IPS-11a (cell line): ENCODE measurements at regions not wholly inside any gene's neighbourhood (a gene's known extent, or its start where the extent isn't known, plus 50 kb on each side); places are given as distances from the start of the nearest gene placed in this dataset.

ENCODE experiments used
- H3K4me3 ChIP-seq: one replicate; pipeline ENCODE4 v1.5.1; 2013; ENCODE audit warnings: low read depth, low read length, control low read depth

GRCh38 chr6:102562713-102563112 is 1169.2 kb downstream of the GRIK2 start:
- H3K4me3 ChIP-seq = no peak overlapping the region

GRCh38 chr6:102553214-102553613 is 1159.7 kb downstream of the GRIK2 start:
- no peak overlapping the region for H3K4me3 ChIP-seq

GRCh38 chr6:102549221-102549874 is 1155.8 kb downstream of the GRIK2 start:
- no peak overlapping the region for H3K4me3 ChIP-seq

- H3K4me3 ChIP-seq = no peak overlapping the region
Measured at GRCh38 chr6:102525336-102525735, 1131.8 kb downstream of the GRIK2 start.

- no peak overlapping the region for H3K4me3 ChIP-seq
Measured at GRCh38 chr6:102520966-102521365, 1127.5 kb downstream of the GRIK2 start.

GRCh38 chr6:102517506-102517905 is 1124.0 kb downstream of the GRIK2 start:
- no peak overlapping the region for H3K4me3 ChIP-seq

GRCh38 chr6:102501615-102502014 is 1108.1 kb downstream of the GRIK2 start:
- H3K4me3 ChIP-seq = no peak overlapping the region

GRCh38 chr6:102494808-102495207 is 1101.3 kb downstream of the GRIK2 start:
- no peak overlapping the region for H3K4me3 ChIP-seq

GRCh38 chr6:102493485-102493884 is 1100.0 kb downstream of the GRIK2 start:
- no peak overlapping the region for H3K4me3 ChIP-seq

- H3K4me3 ChIP-seq = no peak overlapping the region
Measured at GRCh38 chr6:102488729-102489128, 1095.2 kb downstream of the GRIK2 start.

GRCh38 chr6:102485480-102485879 is 1092.0 kb downstream of the GRIK2 start:
- no peak overlapping the region for H3K4me3 ChIP-seq

GRCh38 chr6:102474041-102474807 is 1080.7 kb downstream of the GRIK2 start:
- no peak overlapping the region for H3K4me3 ChIP-seq

- H3K4me3 ChIP-seq = no peak overlapping the region
Measured at GRCh38 chr6:102458990-102459389, 1065.5 kb downstream of the GRIK2 start.

- H3K4me3 ChIP-seq = no peak overlapping the region
Measured at GRCh38 chr6:102438171-102438570, 1044.7 kb downstream of the GRIK2 start.

- no peak overlapping the region for H3K4me3 ChIP-seq
Measured at GRCh38 chr6:102417368-102417998, 1024.0 kb downstream of the GRIK2 start.

- H3K4me3 ChIP-seq = no peak overlapping the region
Measured at GRCh38 chr6:102415891-102416290, 1022.4 kb downstream of the GRIK2 start.

- H3K4me3 ChIP-seq = no peak overlapping the region
Measured at GRCh38 chr6:102411796-102412195, 1018.3 kb downstream of the GRIK2 start.

- no peak overlapping the region for H3K4me3 ChIP-seq
Measured at GRCh38 chr6:102407886-102408741, 1014.6 kb downstream of the GRIK2 start.

GRCh38 chr6:102405860-102406259 is 1012.4 kb downstream of the GRIK2 start:
- no peak overlapping the region for H3K4me3 ChIP-seq

GRCh38 chr6:102402635-102403329 is 1009.3 kb downstream of the GRIK2 start:
- H3K4me3 ChIP-seq = no peak overlapping the region
